HG03520 (cell line): ENCODE measurements at regions not wholly inside any gene's neighbourhood (a gene's known extent, or its start where the extent isn't known, plus 50 kb on each side); places are given as distances from the start of the nearest gene placed in this dataset.
"Not testable (repeated sequence)": the region's sequence is repeated elsewhere in the genome, so short reads cannot be mapped to it uniquely, and the experiment has no call there.

Experiments
- ATAC-seq: cut with Tn5 transposase; IDR thresholded peaks from one replicate; pipeline ENCODE4 v1.9.1; 2021; ENCODE audit warnings: mild to moderate bottlenecking, moderate library complexity; ENCODE audit not compliant: unreplicated experiment

DNA sequence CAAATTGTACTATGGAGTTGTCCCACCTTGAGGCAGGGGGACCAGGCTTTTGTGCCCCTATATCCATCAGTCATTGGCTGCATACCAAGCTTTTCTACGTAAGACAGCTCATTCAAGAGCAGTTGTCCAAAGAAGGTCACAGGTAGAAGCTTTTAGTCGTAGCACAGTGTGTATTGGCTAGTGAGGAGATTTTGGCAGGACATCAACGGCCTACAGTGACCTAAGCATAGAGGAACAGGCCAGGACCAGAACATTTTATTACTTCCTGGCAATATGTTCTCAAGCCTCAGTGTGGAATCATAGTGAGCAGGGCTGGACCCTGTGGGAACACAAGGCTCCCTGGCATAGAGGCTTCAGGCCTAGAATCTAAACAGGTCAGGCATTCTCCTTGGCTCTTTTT, 105.4 kb upstream of the ANKRD28 start:
- ATAC-seq = no peak

GRCh38 chr3:15903759-15904720, 106.3 kb upstream of the ANKRD28 start:
- ATAC-seq = no peak

GRCh38 chr3:15905041-15905440, 107.3 kb upstream of the ANKRD28 start:
- ATAC-seq = no peak

GRCh38 chr3:15907403-15907802, 109.6 kb upstream of the ANKRD28 start:
- not testable (repeated sequence) for ATAC-seq

DNA sequence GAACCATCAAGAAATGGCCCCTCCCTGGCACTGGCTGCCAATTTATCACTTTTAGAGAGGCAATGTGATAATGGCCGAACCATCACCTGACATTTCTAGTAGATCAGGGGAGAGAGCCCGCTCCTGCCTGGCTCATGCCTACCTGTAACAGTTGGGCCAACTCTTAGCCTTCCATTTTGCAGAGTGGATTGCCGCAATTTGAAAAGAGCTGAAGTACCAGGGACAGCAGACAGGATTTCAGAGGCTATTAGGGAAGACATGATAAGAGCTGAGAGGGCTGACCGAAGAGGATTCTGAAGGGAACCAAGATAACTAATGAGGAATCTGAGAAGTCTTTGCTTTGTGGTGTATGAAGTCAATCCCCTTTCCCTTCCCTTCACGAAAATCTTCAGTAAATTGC, 121.2 kb upstream of the ANKRD28 start:
- ATAC-seq = no peak

DNA sequence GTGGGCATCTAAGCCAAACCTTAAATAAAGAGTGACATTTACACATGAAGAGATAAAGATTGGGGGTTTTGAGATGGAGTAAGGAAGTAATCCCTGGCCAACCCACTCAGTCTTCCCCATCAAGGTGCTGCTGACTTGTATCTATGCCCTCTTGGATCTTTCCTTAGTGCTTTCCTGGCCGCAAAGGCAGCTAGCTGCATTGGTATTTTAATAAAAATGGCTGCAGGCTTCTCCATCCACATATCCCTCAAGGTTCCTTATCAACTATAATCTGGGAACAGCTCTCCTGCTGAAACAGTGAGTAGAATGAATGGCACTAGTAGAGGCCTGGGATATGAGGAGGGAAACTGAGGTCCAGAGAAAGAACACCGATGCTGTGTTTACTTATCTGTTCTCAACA, 122.2 kb upstream of the ANKRD28 start:
- no peak for ATAC-seq

DNA sequence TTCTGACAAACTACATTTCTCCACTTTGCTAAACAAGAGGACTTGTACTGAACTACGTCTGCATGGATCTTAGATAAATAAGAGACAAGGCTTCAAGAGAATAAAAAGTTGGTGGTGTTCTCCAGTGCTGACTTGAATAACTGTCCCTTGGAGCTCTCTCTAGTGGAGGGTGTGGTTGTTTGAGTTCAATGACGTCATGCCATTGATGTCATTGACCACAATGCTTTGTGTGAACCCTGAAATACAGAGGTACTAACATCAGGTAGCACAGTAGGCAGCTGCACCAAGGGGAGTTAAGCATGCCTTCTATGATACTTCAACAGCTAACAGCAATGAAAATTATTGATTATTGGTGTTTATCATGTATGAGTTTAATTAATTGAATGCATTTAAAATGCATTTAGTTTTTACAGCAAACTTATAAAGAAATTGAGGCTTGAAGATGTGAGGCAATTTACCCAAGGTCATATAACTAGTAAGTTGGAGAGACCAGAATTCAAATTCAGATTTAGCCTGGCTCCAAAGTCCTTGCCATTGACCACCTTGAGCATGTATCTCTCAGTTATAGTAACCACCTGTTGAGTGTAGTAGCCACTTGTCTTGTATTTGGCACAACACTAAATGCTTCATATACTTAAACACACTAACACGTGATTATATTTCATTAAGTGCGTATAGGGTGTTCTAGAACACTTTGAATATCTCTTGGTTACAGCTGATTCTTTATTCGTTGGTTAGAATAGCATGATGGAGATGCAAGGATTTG, 126.0 kb upstream of the ANKRD28 start:
- no peak for ATAC-seq

GRCh38 chr3:15924914-15925313, 127.1 kb upstream of the ANKRD28 start:
- no peak for ATAC-seq

GRCh38 chr3:15926871-15927270, 129.1 kb upstream of the ANKRD28 start:
- ATAC-seq = no peak

DNA sequence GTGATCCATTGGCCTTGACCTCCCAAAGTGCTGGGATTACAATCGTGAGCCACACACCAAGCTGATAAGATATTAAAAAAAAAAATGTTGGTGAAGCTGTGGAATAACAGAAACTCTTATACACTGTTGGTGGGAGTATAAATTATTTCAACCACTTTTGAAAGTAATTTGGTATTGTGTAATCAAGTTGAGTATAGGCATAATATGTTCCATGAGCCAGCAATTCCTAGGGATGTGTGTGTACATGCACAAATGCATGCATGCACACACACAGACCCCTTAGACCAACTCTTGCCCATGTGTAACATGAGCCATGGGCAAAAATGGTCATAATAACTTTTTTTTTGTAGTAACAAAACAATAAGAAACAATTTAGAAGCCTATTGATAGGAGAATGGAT, 130.2 kb upstream of the ANKRD28 start:
- no peak for ATAC-seq

DNA sequence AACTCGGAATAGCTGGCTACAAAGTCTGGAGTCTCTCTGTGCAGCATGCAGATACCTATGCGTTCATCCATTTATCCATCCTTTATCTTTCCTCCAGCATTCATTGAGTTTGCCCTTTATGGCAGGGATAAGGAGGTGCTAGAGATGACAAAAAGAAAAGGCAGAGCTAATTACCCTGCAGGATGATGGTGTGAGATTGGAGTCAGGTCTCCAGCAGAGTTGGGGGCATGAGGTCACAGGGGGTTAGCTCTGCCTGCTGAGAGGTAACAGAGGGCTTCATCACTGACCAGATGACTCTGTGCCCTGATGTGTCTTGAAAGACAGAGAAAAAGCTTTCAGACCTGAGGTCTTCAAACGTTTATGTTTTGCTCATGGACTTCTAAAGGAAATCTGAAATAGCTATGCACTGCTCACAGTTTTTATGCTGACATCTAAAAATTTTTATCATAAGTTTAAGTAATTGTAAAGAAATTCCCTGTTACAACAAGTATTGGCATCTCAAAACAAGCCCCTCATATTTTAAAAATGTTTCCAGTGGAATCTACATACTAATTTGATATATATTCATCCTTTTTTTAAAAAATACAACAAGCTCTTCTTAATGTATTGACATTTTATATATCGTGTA, 132.3 kb upstream of the ANKRD28 start:
- ATAC-seq = no peak

DNA sequence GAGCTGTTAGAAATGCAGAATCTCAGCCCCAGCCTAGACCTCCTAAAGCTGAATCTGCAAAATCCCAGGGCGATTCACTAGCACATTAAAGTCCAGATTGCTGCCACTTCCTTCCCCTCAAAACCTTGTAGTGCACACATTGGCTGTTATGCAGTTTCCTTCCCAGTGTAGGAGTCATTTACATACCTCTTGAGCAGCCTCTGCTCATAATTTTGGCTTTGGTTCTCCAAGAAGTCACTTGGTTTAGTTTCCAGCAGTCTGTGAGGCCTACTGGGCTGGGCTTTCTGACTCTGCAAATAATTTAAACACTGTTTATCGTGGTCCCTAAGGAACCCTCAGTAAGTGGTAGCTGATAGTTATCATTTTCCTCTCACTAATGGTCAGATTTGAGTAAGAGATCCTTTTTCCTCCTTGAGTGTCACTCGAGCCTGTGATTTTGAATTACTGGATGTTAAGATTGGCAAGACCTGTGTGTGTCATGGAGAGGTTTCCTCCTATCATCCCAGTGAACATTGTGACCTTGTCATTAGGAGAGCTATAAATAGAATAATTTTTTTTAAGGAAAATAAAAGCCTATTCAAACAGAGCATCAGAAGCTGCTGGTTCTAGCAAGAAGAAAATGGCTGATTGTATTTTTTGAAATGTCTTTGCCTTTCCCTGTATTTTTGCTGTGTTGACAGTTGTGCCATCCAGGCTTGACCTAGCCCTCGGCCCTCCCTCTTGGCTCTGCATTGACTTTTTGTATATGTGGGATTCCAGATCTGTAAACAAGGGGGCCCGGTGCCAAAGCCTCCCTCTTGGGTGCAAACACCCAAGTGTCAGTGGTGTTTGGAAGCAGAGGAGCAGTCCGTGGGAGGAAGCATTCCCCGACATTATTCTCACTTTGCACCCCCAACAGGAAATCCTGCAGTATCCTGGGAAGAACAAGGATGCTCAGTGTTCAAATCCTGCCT, 134.8 kb upstream of the ANKRD28 start:
- no peak for ATAC-seq

GRCh38 chr3:15933439-15934139, 135.8 kb upstream of the ANKRD28 start:
- no peak for ATAC-seq

- ATAC-seq = no peak
These were observed 136.8 kb upstream of the ANKRD28 start for GRCh38 chr3:15934389-15935195.

DNA sequence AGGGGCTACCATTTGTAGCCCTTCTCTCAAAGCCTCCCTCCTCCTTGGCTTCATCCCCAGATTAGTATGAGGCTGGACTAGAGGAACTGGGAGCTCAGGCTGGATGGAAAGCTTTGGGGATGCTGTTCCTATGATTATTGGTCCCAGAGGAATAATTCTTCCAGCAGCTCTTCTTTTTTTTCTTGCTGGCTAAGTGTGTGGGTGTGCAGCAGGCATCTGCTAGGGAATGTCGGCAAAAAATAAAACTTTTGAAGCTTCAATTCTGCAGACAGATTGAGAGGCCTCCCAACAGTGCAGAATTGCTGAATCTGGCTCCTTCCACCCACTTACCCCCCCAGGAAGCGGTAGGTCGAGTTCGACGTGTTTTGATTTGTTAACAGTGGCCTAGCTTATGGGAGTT, 138.5 kb upstream of the ANKRD28 start:
- no peak for ATAC-seq

DNA sequence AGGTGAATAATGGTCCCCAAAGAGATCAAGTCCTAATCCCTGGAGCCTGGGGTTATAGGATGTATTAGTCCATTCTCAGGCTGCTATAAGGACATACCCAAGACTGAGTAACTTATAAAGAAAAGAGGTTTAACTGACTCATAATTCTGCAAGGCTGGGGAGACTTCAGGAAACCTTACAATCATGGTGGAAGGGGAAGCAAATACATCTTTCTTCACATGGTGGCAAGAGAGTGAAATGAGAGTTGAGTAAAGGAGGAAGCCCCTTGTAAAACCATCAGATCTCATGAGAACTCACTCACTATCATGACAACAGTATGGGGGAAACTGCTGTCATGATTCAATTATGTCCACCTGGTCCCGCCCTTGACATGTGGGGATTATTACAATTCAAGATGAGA, 142.9 kb upstream of the ANKRD28 start:
- ATAC-seq = no peak

- ATAC-seq = not testable (repeated sequence)
These were observed 143.7 kb upstream of the ANKRD28 start for GRCh38 chr3:15941457-15941856.

DNA sequence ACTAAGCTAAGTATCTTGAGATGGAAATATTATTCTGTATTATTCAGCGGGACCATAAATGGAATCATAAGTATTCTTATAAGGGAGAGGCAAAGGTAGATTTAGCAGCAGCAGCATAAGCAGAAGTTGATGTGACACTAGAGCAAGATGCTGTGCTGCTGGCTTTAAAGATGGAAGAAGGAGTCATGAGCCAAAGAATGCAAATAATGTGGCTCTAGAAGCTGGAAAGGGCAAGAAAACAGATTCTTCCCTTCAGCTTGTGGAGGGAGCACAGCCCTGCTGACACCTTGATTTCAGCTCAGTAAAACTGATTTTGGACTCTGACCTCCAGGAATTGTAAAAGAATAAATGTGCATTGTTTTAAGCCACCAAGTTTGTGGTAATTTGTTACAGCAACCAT, 144.2 kb upstream of the ANKRD28 start:
- no peak for ATAC-seq

DNA sequence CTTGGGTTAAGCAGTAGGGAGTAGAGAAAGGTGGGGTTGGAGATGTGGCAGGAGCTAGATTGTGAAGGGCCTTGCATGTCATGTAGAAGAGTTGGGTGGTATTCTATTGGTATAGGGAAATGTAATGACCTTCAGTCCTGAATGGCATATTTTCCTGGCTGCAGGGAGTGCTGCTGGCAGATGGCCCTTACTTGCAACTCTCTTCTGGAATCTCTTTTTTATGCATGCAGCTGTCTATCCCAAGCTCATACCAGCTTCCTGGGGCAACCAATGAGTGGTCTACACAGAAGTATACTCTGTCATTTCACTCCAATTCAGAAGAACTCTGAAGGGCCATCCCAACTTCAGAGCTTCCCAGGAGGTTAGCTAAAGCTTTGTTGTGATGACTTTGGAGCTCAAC, 144.7 kb upstream of the ANKRD28 start:
- no peak for ATAC-seq
